ENCODE measurements at regions not wholly inside any gene's neighbourhood (a gene's known extent, or its start where the extent isn't known, plus 50 kb on each side); places are given as distances from the start of the nearest gene placed in this dataset.

- H3K27ac ChIP-seq, result no peak overlapping the region
- TF ChIP-seq CTCF (conservative IDR thresholded peaks at IDR 0.05), result no peak
Observed at GRCh38 chr12:93300611-93301021, 77.1 kb upstream of the NUDT4 start.

- TF ChIP-seq CTCF (conservative IDR thresholded peaks at IDR 0.05), result no peak
- no peak overlapping the region for H3K27ac ChIP-seq
Observed at GRCh38 chr12:93302331-93303229, 75.1 kb upstream of the NUDT4 start.

GRCh38 chr12:93306636-93307035, 71.1 kb upstream of the NUDT4 start:
- TF ChIP-seq CTCF (conservative IDR thresholded peaks at IDR 0.05), result no peak
- H3K27ac ChIP-seq, result no peak overlapping the region

GRCh38 chr12:93308281-93308680, 69.4 kb upstream of the NUDT4 start:
- no peak overlapping the region for H3K27ac ChIP-seq
- no peak for TF ChIP-seq CTCF (conservative IDR thresholded peaks at IDR 0.05)

- H3K27ac ChIP-seq, result no peak overlapping the region
- TF ChIP-seq CTCF (conservative IDR thresholded peaks at IDR 0.05), result no peak
Observed at GRCh38 chr12:93311827-93312226, 65.9 kb upstream of the NUDT4 start.

- no peak for TF ChIP-seq CTCF (conservative IDR thresholded peaks at IDR 0.05)
- no peak overlapping the region for H3K27ac ChIP-seq
Observed at GRCh38 chr12:93314177-93314497, 63.6 kb upstream of the NUDT4 start.

- no peak overlapping the region for H3K27ac ChIP-seq
- no peak for TF ChIP-seq CTCF (conservative IDR thresholded peaks at IDR 0.05)
Observed at GRCh38 chr12:93315385-93315906, 62.3 kb upstream of the NUDT4 start.

Data from VCaP (cell line).